DOHH2 (cell line): ENCODE measurements at regions not wholly inside any gene's neighbourhood (a gene's known extent, or its start where the extent isn't known, plus 50 kb on each side); places are given as distances from the start of the nearest gene placed in this dataset.

Experiments used
- H3F3A ChIP-seq: fragments of 200-600 bp; sonication (generic), shearing (Covaris generic); 2 replicates; pipeline ENCODE4 v1.6.0; 2016; ENCODE audit warnings: antibody characterized with exemption, mild to moderate bottlenecking; ENCODE audit not compliant: control insufficient read depth, insufficient read depth
- H3K27ac ChIP-seq: fragments of 200-600 bp; sonication (generic); 2 replicates; pipeline ENCODE4 v1.5.1; 2014; ENCODE audit warnings: low read depth, mild to moderate bottlenecking, low read length, moderate library complexity
- H3K27me3 ChIP-seq: fragments of 200-600 bp; sonication (generic); 2 replicates; pipeline ENCODE4 v1.6.1; 2014; ENCODE audit warnings: mild to moderate bottlenecking, low read length, mixed read lengths; ENCODE audit not compliant: control insufficient read depth
- H3K36me3 ChIP-seq: fragments of 200-600 bp; sonication (generic); 2 replicates; pipeline ENCODE4 v1.6.1; 2014; ENCODE audit warnings: mild to moderate bottlenecking, low read length, moderate library complexity, mixed read lengths; ENCODE audit not compliant: control insufficient read depth
- H3K4me1 ChIP-seq: fragments of 200-600 bp; sonication (generic); 2 replicates; pipeline ENCODE4 v1.6.1; 2014; ENCODE audit warnings: mild to moderate bottlenecking, low read length, mixed read lengths; ENCODE audit not compliant: control insufficient read depth
- H3K4me2 ChIP-seq: fragments of 200-600 bp; sonication (generic); 2 replicates; pipeline ENCODE4 v1.6.0; 2014; ENCODE audit warnings: mild to moderate bottlenecking, low read length, moderate library complexity
- H3K4me3 ChIP-seq: fragments of 200-600 bp; sonication (generic); 2 replicates; pipeline ENCODE4 v1.5.1; 2014; ENCODE audit warnings: mild to moderate bottlenecking, low read length, mixed read lengths
- H3K79me2 ChIP-seq: fragments of 200-600 bp; sonication (generic); 2 replicates; pipeline ENCODE4 v1.6.1; 2014; ENCODE audit warnings: mild to moderate bottlenecking, low read length, mixed read lengths; ENCODE audit not compliant: control insufficient read depth
- H3K9me2 ChIP-seq: fragments of 200-600 bp; sonication (generic); replicated peaks from 2 replicates; pipeline ENCODE4 v1.6.1; 2014; ENCODE audit warnings: mild to moderate bottlenecking, low read length, mixed read lengths; ENCODE audit not compliant: control insufficient read depth
- H3K9me3 ChIP-seq: fragments of 200-600 bp; sonication (generic); 2 replicates; pipeline ENCODE4 v1.6.1; 2014; ENCODE audit warnings: antibody characterized with exemption, low read length, mixed read lengths; ENCODE audit not compliant: control insufficient read depth, insufficient read depth
- H4K20me1 ChIP-seq: fragments of 200-600 bp; sonication (generic); 2 replicates; pipeline ENCODE4 v1.6.0; 2014; ENCODE audit warnings: low read depth, mild to moderate bottlenecking, antibody characterized with exemption, low read length, moderate library complexity; ENCODE audit not compliant: control insufficient read depth, insufficient read depth
- CTCF ChIP-seq: fragments of 200-600 bp; sonication (generic); IDR thresholded peaks from one replicate; pipeline ENCODE4 v1.5.1; 2014; ENCODE audit warnings: antibody characterized with exemption, mild to moderate bottlenecking, low read depth, low read length; ENCODE audit not compliant: poor library complexity, severe bottlenecking
- EZH2phosphoT487 ChIP-seq: fragments of 200-600 bp; sonication (generic); IDR thresholded peaks from 2 replicates; pipeline ENCODE4 v1.6.1; 2017; ENCODE audit warnings: borderline replicate concordance, mild to moderate bottlenecking, antibody characterized with exemption, low read length, moderate library complexity, mixed read lengths

GRCh38 chrX:45980726-45981125 is 564.5 kb downstream of the ZNF674 start:
- Histone ChIP-seq H3K36me3 (no peaks in the 10 kb centered on the region), H3K27ac (no peak overlapping the region), H3K79me2 (no peaks in the 10 kb centered on the region), H3K27me3 (no peaks in the 10 kb centered on the region), H3K4me3 (no peak overlapping the region), H3K4me1 (no peaks in the 10 kb centered on the region), H4K20me1 (no peaks in the 10 kb centered on the region), H3K4me2 (no peak overlapping the region), H3F3A (no peaks in the 10 kb centered on the region), H3K9me3 (no peaks in the 10 kb centered on the region), H3K9me2 (no peaks in the 10 kb centered on the region)
- no peak for TF ChIP-seq CTCF
- no peak for TF ChIP-seq EZH2phosphoT487

GRCh38 chrX:45975633-45976032 is 569.6 kb downstream of the ZNF674 start:
- TF ChIP-seq CTCF: no peak
- no peak for TF ChIP-seq EZH2phosphoT487
- Histone ChIP-seq H3K9me3 (no peaks in the 10 kb centered on the region), H3K4me1 (no peaks in the 10 kb centered on the region), H4K20me1 (no peaks in the 10 kb centered on the region), H3K27me3 (no peaks in the 10 kb centered on the region), H3K36me3 (no peaks in the 10 kb centered on the region), H3K27ac (no peak overlapping the region), H3K4me3 (no peak overlapping the region), H3K79me2 (no peaks in the 10 kb centered on the region), H3F3A (no peaks in the 10 kb centered on the region), H3K9me2 (no peaks in the 10 kb centered on the region), H3K4me2 (no peak overlapping the region)

- no peaks in the 10 kb centered on the region for H3K36me3 ChIP-seq
- H3K4me2 ChIP-seq: no peak overlapping the region
- H3F3A ChIP-seq: no peaks in the 10 kb centered on the region
- H3K9me3 ChIP-seq: no peaks in the 10 kb centered on the region
- H3K4me3 ChIP-seq: no peak overlapping the region
- no peak for TF ChIP-seq CTCF
- TF ChIP-seq EZH2phosphoT487: no peak
- no peaks in the 10 kb centered on the region for H4K20me1 ChIP-seq
- no peaks in the 10 kb centered on the region for H3K79me2 ChIP-seq
- H3K4me1 ChIP-seq: no peaks in the 10 kb centered on the region
- no peak overlapping the region for H3K27ac ChIP-seq
- H3K27me3 ChIP-seq: no peaks in the 10 kb centered on the region
- no peaks in the 10 kb centered on the region for H3K9me2 ChIP-seq
Measured at GRCh38 chrX:45972636-45973035, 572.6 kb downstream of the ZNF674 start.

GRCh38 chrX:45959567-45959966 is 585.7 kb downstream of the ZNF674 start:
- no peaks in the 10 kb centered on the region for H3F3A ChIP-seq
- no peaks in the 10 kb centered on the region for H3K9me3 ChIP-seq
- TF ChIP-seq EZH2phosphoT487: no peak
- no peak for TF ChIP-seq CTCF
- H3K79me2 ChIP-seq: no peaks in the 10 kb centered on the region
- no peaks in the 10 kb centered on the region for H3K27me3 ChIP-seq
- H3K4me1 ChIP-seq: no peaks in the 10 kb centered on the region
- no peak overlapping the region for H3K4me3 ChIP-seq
- no peak overlapping the region for H3K4me2 ChIP-seq
- no peak overlapping the region for H3K27ac ChIP-seq
- H3K9me2 ChIP-seq: no peaks in the 10 kb centered on the region
- no peaks in the 10 kb centered on the region for H4K20me1 ChIP-seq
- H3K36me3 ChIP-seq: no peaks in the 10 kb centered on the region
